ENCODE measurements at regions not wholly inside any gene's neighbourhood (a gene's known extent, or its start where the extent isn't known, plus 50 kb on each side); places are given as distances from the start of the nearest gene placed in this dataset.

DNA sequence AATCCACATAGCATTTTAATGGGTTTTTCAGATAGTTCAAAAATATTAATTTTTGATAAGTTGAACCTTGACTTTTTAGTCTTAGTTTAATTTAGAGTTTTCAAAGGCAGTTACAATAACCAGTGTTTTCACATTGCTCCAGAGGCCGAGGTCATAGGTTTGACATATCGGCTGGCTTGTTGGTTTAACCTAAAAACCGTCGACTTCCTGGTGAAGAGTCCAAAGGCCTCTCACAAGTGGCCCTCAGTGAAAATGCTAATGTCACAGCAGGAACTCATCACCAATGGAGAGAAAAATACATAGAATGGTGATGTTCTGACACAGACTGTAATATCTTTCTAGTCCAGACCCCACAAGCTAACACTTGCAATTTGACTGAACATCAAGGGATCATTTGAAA lies 642.3 kb downstream of the PLOD2 start:
- no peak for DNase-seq

DNA sequence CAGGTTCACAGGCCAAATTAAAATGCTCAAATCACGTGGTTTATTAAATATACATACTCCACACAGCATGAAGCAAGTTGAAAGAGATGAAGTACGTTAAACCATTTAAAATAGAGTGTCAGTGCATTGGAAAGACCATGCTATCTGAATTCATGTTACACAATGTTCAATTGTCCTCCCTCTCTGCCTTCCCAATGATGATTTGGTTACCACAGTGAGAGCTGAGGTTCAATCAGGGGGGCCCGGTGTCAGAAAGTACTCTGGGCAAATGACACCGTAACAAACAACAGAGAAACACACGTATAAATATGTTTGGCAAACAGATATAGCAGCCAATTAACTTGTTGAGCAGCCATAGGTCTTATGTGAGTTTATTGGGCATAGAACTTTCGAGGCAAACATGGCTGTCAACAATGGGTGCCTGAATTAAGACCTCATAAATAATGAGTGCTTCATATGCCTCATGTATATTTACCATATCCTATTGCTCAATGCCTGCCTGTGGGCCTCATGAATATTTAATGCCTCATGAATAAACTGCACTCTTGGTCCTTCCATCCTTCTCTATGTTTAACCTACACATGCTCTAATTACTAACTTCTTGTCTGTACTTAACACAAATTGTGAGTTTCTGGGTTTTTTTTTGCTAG lies 641.5 kb downstream of the PLOD2 start:
- DNase-seq: no peak

DNA sequence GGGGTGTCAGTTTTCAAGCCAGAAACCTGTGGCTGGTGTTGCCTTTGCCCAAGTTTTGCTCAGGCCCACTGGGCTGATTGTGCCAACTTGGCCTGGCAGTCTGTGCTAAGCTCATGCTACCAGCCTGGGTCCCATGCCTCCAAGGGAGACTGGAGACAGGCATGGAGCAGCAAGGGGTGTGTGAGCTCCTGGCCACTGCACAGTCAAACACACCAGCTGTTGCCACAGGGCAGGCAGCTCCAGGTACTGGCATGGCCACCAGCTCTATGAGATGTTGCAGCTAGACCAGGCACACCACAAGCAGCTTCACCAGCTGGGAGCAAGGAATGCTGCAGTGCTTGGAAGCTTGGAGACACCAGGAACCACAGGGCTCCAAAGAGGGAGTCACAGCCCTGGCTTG lies 638.8 kb downstream of the PLOD2 start:
- no peak for DNase-seq

DNA sequence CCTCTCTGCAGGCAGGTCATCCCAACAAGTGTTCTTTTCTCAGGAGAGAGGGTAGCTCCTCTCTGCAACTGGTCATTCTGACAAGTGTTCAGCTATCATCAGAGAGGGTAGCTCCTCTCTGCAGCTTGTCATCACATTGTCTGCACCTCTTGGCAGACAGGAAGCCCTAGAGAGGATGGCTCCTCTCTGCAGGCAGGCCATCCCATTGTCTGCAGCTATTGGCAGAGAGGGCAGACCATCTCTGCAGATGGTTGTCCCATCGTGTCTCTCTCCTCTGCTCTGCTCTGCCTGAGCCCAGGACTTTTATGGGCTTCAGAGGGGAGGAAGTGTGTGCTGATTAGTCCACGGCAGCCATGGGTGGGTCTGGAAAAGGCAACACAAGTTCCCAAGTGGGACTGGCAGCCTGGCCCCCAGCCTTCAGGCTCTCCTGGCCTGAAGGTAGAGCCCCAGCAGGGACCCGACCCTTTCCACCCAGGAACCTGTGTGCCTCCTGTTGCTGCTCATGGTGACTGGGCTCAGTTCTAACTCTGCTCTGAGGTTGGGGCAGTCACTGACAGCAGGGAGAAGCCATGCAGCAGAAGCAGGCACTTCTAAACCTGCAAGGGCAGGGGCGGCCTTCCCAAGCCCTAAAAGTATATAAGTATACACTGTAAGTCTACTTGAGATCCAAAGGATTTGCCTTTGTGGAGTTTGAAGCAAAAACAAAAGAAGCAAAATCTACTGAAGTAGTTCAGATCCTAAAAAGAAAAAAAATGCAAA lies 637.9 kb downstream of the PLOD2 start:
- DNase-seq: no peak

DNA sequence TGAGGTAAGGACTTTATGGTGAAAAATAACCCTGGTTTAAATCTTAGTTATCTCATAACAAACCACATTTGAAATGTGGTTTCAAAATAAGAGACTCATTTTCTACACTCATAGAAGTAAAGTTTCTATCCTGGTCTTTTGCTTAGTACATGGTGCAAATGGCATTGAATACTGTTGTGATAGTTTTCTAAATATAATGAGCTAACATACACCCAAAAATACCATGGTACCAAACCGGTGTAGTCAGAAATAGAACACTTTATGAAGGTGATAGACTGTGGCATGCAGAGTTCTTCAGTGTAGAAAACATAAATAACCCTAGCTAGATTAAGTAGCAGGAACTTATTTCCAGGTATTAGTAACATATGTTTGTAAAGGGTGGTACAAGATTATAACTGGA lies 629.4 kb downstream of the PLOD2 start:
- DNase-seq: no peak

DNA sequence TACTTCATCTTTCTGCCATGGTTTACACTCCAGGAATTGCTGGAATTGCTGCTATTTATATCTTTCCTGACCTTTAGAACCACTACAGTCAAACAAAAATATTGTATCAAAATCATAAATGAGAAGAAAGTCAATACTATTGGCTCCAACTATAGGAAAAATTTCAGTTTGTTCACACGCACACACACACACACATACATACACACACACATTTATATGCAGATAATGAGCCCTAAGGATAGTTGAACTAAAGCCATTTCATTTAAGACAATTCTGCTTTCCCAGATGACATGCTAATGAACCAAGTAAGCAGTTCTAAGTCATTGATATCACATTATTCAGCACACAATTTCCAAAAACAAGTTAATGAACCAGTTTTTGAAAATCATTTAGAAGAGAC lies 627.3 kb downstream of the PLOD2 start:
- DNase-seq: no peak

DNA sequence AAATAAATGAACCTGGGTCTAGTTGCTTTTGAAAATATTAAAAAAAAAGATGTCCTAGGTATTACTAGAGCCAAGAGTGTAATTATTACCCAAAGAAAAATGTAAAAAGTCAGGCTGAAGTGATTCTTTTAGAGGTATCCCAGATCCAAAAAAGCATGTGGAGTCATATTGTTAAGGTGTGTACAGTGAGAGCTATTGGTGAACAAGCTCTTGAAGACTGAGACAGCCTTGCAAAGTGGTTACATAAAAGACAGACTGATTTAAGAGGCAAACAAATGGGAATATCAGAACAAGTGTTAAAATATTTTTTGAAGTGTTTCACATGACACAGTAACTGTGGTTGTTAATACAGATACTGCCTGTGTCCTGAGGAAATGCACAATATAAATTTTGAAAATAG lies 624.5 kb downstream of the PLOD2 start:
- no peak for DNase-seq

DNA sequence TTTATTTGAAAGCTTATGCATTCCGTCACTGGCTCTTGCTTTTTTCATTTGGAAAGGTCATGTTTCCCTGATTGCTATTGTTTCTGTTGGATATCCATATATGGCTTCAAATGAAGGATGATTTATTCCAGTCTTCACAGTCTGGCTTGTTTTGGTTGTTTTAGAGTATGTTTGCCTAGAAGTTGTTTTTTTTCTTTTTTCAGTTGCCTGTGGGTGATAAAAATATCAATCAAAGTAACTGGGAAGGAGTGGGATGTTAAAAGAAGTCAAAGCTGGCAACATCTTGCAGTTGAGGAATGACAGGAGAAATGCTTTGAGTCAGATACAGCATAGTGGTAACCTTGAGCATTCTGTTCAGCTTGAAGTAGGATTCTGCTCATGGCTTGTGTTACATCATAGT lies 610.5 kb downstream of the PLOD2 start:
- DNase-seq: no peak

DNA sequence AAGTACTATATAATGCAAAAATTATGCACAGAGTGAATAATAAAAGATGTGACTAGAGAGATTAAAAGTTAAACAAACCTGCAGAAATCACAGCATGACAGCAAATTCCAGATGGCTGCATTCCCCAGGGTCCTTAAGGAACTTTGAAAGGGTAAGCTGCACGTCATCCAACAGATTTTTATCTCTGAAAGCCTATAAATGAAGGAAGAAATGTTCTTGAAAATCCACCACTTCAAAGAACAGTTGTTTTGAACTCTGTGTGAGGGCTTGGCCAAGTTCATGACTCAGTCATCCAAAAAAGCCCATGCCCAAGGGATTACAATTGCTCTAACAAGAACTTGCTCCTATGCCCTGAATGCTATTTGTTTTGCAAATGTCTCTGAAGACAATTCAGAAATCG lies 603.6 kb downstream of the PLOD2 start:
- DNase-seq: no peak

DNA sequence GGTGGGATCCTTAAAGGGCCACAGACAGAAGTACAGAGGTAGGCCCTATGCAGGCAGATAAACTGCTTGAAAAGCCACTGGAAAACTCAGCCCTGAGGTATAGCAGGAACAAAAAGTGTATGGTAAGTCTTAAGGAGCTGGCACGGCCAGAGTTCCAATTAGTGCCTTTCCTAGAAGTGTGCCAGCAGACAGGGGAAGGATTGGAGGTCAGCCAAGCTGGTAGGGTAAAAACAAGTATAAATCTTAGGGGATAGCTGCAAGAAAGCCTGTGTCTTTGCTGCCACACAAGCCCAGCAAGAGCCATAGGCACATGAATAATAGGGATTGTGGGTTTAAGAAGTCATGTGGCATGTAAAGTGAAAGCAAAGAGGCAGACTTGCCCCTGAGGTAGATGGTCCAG lies 582.5 kb downstream of the PLOD2 start:
- DNase-seq: no peak

DNA sequence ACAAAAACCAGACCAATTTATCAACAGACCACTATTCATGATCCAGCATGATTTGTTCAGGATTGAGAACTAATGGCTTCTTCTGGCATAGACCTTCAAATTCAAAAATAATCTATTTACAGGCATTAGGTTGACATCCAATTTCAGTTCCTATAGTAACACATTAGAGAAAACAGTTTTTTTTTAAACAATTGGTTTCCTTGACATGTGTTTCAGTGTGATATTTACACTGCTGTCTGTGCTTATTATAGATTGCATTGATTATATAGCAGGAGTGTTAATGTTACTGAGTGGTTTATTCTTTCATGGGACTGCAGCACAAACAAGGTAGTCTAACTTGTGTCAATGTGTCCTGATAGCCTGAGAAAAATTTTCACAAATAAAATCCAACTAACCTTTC lies 579.3 kb downstream of the PLOD2 start:
- DNase-seq: no peak

DNA sequence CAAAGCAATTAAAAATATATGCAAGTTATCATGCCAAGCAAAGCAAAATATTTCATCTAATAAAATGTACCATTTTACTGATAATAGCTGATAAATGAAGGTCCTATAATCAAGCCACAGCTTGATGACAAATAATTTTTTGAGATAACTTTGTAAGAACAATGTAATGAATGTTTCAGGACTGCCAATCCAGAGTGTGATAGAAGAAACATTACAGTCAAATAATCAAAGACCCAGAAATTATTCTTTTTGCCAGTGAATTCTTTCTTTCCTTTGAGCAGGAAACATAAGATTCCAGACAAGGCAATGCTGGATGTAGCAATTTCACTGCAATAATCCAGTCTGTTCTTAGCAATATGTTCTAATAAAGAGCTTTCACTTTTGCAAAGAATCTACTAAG lies 556.1 kb downstream of the PLOD2 start:
- no peak for DNase-seq

DNA sequence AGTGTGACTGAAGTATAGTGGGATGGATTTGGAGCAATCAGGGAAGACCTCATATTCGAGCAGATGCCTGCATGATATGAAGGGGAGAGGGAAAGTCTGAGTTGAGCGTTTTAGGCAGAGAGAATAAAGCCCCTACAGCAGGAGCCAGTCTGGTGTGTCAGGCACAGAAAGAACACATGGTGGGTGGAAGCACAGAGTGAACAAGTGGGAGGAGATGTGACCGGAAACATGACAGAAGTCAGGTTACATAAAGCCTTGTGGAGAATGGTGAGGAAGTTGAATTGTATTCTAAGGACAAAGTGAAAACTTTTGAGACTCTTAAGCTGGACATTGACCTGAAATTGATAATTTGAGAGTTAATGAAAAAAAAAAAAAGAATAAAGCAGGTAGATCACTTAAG lies 541.0 kb downstream of the PLOD2 start:
- DNase-seq: no peak

DNA sequence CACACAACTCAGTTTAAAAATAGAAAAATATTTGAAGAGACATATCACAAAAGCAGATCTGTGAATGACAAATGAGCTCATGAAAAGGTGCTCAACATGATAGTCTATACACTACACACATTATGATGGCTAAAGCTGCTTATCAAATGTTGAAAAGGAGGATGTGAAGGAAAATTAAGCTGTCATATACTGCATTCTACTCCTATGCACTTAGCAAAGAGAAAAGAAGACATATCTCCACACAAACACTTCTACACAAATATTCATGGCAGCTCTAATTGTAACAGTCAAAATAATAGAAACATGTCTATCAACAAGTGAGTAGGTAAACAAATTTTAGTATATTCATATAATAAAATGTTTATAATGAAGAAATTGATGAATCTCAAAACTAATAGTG lies 540.5 kb downstream of the PLOD2 start:
- no peak for DNase-seq

DNA sequence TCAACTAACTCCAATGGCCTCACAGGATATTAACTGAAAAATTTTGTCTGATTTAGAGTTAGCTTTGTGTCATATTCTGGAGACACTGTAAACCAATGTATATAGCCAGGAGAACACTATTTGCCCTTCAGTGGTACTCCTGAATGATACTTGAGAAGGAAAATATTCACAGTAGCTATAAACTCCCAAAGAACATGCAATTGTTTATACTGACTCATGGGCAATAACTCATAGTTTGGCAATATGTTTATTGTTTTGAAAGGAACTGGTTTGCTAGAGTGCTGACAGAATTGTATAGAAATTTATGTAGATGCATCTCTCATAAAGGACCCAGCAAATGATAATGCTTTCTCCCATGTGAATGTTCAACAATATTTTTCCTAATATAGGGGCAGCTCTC lies 537.6 kb downstream of the PLOD2 start:
- no peak for DNase-seq

DNA sequence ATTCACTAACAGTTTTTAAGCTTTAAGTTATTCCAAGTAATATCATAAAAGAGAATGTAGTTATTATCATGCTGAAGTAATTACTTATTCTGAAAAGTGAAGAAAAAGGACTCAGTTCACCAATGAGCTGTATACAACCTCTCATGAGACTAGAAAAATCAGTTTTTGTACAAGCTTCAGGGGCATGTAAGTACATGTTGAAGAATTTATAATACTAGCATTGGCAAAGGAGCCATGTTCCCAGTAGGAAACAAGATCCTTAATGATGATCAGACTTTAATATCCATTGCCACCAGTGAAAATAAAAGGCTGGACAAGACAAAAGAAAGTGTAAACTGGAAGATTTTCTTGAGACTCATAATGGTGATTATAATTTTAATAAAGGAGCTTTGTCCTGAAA lies 532.8 kb downstream of the PLOD2 start:
- DNase-seq: no peak

DNA sequence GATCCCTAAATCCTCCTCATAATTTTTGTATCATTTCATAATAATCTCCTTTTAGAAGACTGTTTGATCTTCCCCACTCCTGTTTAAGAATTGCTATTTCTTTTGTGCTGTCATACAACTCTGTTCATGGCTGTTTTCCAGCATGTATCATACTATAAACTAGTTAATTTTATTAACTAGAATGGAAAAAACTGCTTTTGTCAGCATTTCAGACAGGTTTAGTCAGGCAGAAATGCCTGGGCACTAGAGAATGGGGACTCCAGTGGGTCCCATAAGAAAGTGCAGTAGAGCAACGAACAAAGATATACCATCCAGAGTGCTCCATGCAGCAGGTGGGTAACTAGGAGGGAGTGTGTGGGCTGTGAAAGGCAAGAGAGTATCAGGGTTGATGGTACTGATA lies 523.9 kb downstream of the PLOD2 start:
- no peak for DNase-seq

DNA sequence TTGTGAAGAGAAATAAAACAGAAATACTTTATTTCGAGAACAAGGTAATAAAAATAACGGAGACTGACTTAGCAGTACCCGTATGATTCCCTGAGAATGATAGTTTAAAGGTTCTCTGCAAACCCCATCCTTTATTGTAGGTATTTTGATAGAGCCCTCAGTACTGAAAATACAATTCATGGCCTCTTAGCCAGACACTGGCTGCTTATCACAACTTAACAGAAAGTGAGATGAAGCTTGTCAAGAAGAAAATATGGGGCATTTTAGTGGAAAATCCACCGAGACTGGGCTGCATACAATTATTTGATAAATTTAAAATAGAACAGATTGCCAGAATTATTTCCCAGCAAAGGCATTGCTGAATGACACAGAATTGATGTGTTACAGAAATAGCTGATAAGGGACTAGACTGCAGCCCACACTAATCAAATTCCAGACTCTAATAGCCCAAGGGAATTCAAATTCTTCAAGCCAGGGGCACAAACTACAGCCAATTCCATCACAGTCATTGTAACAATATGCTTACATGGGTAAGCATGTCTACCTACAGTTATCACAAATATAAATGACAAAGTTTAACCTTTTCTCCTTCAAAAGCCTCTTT lies 521.9 kb downstream of the PLOD2 start:
- no peak for DNase-seq

DNA sequence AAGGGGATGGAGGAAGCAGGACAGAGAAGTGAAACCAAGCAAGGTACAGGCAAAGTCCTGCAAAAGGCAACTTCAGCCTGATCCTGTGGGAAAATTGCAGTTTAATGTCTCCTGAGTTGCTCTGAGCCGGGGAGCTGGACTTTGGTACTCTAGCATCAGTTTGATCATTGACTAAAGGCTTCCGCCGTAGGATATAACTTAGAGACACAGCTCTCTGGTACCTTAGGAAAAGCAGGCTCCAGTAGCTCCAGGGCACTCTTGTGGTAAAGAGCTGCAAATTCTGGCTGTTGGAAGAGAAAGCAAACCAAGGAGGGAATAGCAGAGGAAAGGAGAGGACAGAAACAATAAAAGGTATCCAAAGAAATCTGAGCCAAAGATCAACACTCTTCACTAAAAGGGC lies 521.1 kb downstream of the PLOD2 start:
- no peak for DNase-seq

DNA sequence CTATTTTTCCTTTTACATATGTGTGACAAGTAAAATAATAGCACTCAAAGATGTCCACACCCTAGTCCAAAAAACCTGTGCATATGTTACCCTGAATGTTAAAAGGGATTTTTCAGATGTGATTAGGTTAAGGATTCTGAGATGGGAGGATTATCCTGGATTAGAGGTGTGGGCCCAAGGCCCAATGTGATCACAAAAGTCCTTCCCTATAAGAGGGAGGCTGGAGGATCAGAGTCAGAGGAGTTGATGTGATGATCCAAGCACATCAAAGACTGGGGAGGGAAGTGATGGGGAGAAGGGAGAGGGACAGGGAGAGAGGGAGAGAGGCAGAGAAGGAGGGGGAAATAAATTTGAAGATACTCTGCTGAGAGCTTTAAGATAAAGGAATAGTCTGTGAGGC lies 512.6 kb downstream of the PLOD2 start:
- no peak for DNase-seq

DNA sequence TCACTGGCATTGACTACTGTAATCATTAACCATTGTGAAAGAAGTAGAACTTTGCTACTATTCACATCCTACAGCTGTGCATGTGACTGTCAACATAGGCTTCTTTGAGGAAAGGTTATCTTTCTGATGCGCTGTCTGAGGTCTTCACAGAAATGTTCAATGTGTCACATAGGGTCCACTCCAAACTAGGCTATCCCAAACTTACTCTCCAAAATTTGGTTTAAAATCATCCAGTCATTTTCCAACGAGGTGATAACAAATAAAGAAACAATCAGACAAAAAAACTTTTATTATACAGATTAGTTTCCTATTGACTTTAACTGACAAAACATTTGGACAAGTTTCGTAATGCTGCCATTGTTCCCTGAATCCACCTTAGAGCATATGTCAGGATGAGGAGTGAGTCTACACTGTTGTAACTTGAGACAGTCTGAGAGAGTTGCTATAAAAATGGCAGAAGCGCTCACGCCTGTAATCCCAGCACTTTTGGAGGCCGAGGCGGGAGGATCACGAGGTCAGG lies 511.6 kb downstream of the PLOD2 start:
- DNase-seq: no peak

DNA sequence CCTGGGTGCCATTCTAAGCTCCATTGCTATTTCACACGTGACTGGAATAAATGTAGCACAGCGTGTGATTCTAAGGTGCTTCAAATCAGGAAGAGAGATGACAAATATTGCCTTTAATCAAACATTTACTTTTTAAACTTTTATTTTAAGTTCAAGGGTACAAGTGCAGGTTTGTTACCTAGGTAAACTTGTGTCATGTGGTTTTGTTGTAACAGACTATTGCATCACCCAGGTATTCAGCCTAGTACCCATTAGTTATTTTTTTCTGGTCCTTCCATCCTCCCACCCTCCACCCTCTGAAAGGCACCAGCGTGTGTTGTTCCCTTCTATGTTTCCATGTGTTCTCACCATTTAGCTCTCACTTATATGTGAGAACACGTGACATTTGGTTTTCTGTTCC lies 510.8 kb downstream of the PLOD2 start:
- no peak for DNase-seq

DNA sequence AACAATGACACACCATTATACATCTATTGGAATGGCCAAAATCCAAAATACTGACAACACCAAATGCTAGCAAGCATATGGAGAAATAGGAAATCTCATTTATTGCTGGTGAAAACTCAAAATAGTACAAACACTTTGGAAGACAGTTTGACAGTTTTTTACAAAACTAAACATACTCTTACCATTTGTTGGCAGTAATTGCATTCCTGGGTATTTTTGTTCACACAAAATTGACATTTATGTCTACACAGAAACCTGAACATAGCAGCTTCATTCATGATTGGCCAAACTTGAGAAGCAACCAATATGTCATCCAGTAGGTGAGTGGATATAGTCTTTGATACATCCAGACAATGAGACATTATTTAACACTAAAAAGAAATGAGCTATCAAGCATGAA lies 489.9 kb downstream of the PLOD2 start:
- DNase-seq: no peak

DNA sequence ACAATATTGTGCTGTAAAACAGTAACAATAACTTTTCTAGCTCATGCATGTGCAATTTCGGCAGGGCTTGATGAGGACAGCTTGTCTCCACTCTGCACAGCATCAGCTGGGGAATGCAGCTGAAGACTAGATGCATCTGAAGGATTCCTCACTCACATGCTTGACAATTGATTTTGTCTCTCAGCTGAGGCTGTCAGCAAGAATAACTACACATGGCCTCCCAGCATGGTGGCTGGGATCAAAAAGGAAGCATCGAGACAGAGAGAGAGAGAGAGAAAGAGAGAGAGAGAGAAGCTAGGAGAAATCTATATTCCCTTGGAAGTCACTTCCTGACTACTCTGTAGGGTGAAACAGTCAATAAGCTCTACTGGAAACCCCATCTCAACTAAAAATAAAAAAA lies 487.1 kb downstream of the PLOD2 start:
- no peak for DNase-seq
